Panc1 (cell line): ENCODE measurements at regions not wholly inside any gene's neighbourhood (a gene's known extent, or its start where the extent isn't known, plus 50 kb on each side); places are given as distances from the start of the nearest gene placed in this dataset.

Experiments used
- ATAC-seq: fragments of 200-7000 bp; cut with Tn5 transposase; 2 replicates; pipeline ENCODE4 v1.9.1; 2020; ENCODE audit warnings: mild to moderate bottlenecking, moderate library complexity
- BruUV-seq: library from RNA; stranded (reverse); fragments of 400-500 nt; replicated peaks from 2 replicates; lab custom pipeline; 2021; lab: Mats Ljungman, UMichigan
- CTCF ChIA-PET: fragments of 300-600 bp; sonication (Branson Sonifier 250); formaldehyde crosslinking; loops from one replicate; lab custom pipeline; 2022; ENCODE audit warnings: antibody characterized with exemption; lab: Charles Lee
- POLR2A ChIA-PET: fragments of 300-600 bp; sonication (Branson Sonifier 250); formaldehyde crosslinking; loops from one replicate; lab custom pipeline; 2022; ENCODE audit warnings: antibody characterized with exemption; lab: Charles Lee
- DNase-seq: peaks from one replicate; pipeline ENCODE4 v3.0.0-alpha.2; 2010; ENCODE audit warnings: low read depth, low spot score
- H3K27ac ChIP-seq: 2 replicates; pipeline ENCODE4 v1.5.1; 2011; ENCODE audit warnings: mild to moderate bottlenecking, low read length, inconsistent platforms
- H3K27me3 ChIP-seq: fragments of 200-500 bp; sonication (Bioruptor generic); 2 replicates; pipeline ENCODE4 v1.6.0; 2014; ENCODE audit warnings: low read length, inconsistent platforms; ENCODE audit not compliant: control insufficient read depth, insufficient read depth
- H3K36me3 ChIP-seq: fragments of 200-500 bp; sonication (Bioruptor generic); 2 replicates; pipeline ENCODE4 v1.5.1; 2014; ENCODE audit warnings: inconsistent platforms, mild to moderate bottlenecking, low read length, moderate library complexity; ENCODE audit not compliant: control insufficient read depth, insufficient read depth
- H3K4me1 ChIP-seq: 2 replicates; pipeline ENCODE4 v1.5.1; 2011; ENCODE audit warnings: inconsistent platforms, mild to moderate bottlenecking, low read length, moderate library complexity; ENCODE audit not compliant: control insufficient read depth, insufficient read depth
- H3K4me3 ChIP-seq, 2 experiments: 2 replicates each; pipeline ENCODE4 v1.5.1; 2011 to 2012; ENCODE audit warnings: low read depth in 2 of 2, low read length in 2 of 2, mild to moderate bottlenecking in 2 of 2, inconsistent platforms in 1 of 2, moderate library complexity in 1 of 2
- H3K9me3 ChIP-seq: fragments of 200-500 bp; sonication (Bioruptor generic); 2 replicates; pipeline ENCODE4 v1.5.1; 2014; ENCODE audit warnings: low read depth, mild to moderate bottlenecking, inconsistent platforms, low read length, moderate library complexity; ENCODE audit not compliant: control insufficient read depth, insufficient read depth
- POLR2AphosphoS5 ChIP-seq: IDR thresholded peaks from 2 replicates; pipeline ENCODE4 v1.6.1; 2012; ENCODE audit warnings: mild to moderate bottlenecking, low read depth, low read length, moderate library complexity
- SIN3A ChIP-seq: IDR thresholded peaks from 2 replicates; pipeline ENCODE4 v1.6.1; 2012; ENCODE audit warnings: low read depth, mild to moderate bottlenecking, low read length, moderate library complexity, borderline replicate concordance; ENCODE audit not compliant: insufficient read depth
- TCF7L2 ChIP-seq: IDR thresholded peaks from 2 replicates; pipeline ENCODE4 v1.6.1; 2011; ENCODE audit warnings: mild to moderate bottlenecking, low read depth, low read length, inconsistent platforms
- in situ Hi-C: cut with HindIII; loops from 2 replicates; pipeline ENCODE4 v1.10.0; 2016; ENCODE audit warnings: low sequenced_read_pairs, low pct_unique_long_range_greater_than_20kb
- intact Hi-C: fragments of 100-400 bp; cut with micrococcal nuclease; formaldehyde crosslinking; loops from one replicate; pipeline ENCODE4 v1.10.0; 2022; ENCODE audit not compliant: unreplicated experiment
- TF ChIP-seq, protein P1 (sequence below), 2 experiments: IDR thresholded peaks; 2 replicates each; pipeline ENCODE4 v1.6.1; 2011 to 2012; ENCODE audit warnings: low read depth in 2 of 2, control low read depth in 1 of 2, low read length in 1 of 2, mild to moderate bottlenecking in 1 of 2, moderate library complexity in 1 of 2; ENCODE audit not compliant: insufficient read depth in 1 of 2
- TF ChIP-seq, protein P2 (sequence below): fragments of 450-650 bp; IDR thresholded peaks from 2 replicates; pipeline ENCODE4 v1.5.1; 2017; ENCODE audit warnings: mild to moderate bottlenecking

DNA sequence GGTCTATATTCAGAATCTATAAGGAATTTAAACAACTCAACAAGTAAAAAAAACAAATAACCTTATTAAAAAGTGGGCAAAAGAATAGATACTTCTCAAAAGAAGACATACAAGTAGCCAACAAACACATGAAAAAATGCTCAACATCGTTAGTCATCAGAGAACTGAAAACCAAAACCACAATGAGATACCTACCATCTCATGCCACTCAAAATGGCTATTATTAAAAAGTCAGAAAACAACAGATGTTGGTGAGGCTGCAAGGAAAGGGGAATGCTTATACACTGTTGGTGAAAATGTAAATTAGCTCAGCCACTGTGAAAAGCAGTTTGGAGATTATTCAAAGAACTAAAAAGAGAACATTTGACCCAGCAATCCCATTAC is 201.6 kb downstream of the QDPR start:
- in situ Hi-C loops, result no loop called here

DNA sequence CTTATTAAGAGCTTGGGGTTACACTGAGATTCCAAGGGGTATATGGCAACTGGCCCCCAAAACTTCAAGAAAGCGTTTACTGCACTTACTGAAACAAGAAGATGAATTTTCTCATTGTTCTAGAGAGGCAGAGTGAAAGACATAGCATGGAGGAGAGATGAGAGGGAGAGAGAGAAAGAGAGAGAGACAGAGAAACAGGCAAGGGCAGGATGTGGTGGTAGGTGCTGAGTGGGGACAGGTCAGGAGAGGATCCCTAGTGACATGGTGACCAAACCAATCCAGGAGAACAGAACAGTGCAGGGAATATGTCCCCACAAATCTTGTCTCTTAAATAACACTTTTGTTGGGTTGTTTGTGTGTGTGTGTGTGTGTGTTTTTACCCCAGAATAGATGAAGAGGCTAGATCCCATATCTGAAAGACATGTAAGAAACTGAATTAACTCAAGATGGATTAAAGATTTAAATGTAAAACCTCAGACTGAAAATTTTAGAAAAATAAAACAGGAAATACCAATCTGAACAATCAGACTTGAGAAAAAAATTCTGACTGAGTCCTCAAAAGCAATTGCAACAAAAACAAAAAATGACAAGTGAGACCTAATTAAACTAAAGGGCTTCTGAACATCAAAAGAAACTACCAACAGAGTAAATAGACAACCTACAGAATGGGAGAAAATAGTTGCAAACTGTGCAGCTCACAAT is 202.2 kb downstream of the QDPR start:
- in situ Hi-C loops (no loop called here), intact Hi-C loops (no loop called here)

More for the DNA sequence above, 201.6 kb downstream of the QDPR start:
- H3K4me1 ChIP-seq, result no peaks in the 10 kb centered on the region
- no peaks in the 10 kb centered on the region for H3K36me3 ChIP-seq
- ATAC-seq, result no peak
- H3K9me3 ChIP-seq, result no peaks in the 10 kb centered on the region
- no peak for DNase-seq
- H3K4me3 ChIP-seq, result no peak overlapping the region
- no TSS peak for BruUV-seq
- TF ChIP-seq, protein P1, sequence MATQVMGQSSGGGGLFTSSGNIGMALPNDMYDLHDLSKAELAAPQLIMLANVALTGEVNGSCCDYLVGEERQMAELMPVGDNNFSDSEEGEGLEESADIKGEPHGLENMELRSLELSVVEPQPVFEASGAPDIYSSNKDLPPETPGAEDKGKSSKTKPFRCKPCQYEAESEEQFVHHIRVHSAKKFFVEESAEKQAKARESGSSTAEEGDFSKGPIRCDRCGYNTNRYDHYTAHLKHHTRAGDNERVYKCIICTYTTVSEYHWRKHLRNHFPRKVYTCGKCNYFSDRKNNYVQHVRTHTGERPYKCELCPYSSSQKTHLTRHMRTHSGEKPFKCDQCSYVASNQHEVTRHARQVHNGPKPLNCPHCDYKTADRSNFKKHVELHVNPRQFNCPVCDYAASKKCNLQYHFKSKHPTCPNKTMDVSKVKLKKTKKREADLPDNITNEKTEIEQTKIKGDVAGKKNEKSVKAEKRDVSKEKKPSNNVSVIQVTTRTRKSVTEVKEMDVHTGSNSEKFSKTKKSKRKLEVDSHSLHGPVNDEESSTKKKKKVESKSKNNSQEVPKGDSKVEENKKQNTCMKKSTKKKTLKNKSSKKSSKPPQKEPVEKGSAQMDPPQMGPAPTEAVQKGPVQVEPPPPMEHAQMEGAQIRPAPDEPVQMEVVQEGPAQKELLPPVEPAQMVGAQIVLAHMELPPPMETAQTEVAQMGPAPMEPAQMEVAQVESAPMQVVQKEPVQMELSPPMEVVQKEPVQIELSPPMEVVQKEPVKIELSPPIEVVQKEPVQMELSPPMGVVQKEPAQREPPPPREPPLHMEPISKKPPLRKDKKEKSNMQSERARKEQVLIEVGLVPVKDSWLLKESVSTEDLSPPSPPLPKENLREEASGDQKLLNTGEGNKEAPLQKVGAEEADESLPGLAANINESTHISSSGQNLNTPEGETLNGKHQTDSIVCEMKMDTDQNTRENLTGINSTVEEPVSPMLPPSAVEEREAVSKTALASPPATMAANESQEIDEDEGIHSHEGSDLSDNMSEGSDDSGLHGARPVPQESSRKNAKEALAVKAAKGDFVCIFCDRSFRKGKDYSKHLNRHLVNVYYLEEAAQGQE (IDR thresholded peaks at IDR 0.05; ENCODE audit: insufficient read depth in 1 of 2, low read depth in 2 of 2, low read length in 1 of 2), result no peak
- no peak for TF ChIP-seq POLR2AphosphoS5
- H3K27ac ChIP-seq, result no peak overlapping the region
- ChIA-PET POLR2A (no interaction called here), CTCF (no interaction called here)
- H3K27me3 ChIP-seq, result no peaks in the 10 kb centered on the region
- intact Hi-C loops, result no loop called here

More for the DNA sequence above, 202.2 kb downstream of the QDPR start:
- TF ChIP-seq, protein P2, sequence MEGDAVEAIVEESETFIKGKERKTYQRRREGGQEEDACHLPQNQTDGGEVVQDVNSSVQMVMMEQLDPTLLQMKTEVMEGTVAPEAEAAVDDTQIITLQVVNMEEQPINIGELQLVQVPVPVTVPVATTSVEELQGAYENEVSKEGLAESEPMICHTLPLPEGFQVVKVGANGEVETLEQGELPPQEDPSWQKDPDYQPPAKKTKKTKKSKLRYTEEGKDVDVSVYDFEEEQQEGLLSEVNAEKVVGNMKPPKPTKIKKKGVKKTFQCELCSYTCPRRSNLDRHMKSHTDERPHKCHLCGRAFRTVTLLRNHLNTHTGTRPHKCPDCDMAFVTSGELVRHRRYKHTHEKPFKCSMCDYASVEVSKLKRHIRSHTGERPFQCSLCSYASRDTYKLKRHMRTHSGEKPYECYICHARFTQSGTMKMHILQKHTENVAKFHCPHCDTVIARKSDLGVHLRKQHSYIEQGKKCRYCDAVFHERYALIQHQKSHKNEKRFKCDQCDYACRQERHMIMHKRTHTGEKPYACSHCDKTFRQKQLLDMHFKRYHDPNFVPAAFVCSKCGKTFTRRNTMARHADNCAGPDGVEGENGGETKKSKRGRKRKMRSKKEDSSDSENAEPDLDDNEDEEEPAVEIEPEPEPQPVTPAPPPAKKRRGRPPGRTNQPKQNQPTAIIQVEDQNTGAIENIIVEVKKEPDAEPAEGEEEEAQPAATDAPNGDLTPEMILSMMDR, result no peak
- TF ChIP-seq, protein P1 (IDR thresholded peaks at IDR 0.05; ENCODE audit: insufficient read depth in 1 of 2, low read depth in 2 of 2, low read length in 1 of 2), result no peak
- TF ChIP-seq POLR2AphosphoS5 (no peak), SIN3A (no peak), TCF7L2 (no peak)
- POLR2A ChIA-PET, result no interaction called here
- Histone ChIP-seq H3K36me3 (no peaks in the 10 kb centered on the region), H3K27me3 (no peaks in the 10 kb centered on the region), H3K27ac (no peak overlapping the region), H3K4me1 (no peaks in the 10 kb centered on the region), H3K4me3 (no peak overlapping the region), H3K9me3 (no peaks in the 10 kb centered on the region)
- ATAC-seq (no peak), DNase-seq (no peak)
- CTCF ChIA-PET, result no interaction called here
- no TSS peak for BruUV-seq
